IMR-90 (cell line): ENCODE measurements at regions not wholly inside any gene's neighbourhood (a gene's known extent, or its start where the extent isn't known, plus 50 kb on each side); places are given as distances from the start of the nearest gene placed in this dataset.

Experiments used
- ATAC-seq: fragments of 200-7000 bp; cut with Tn5 transposase; 2 replicates; pipeline ENCODE4 v1.9.1; 2020; ENCODE audit warnings: low read depth, mild to moderate bottlenecking, moderate library complexity
- BruUV-seq: library from RNA; stranded (reverse); fragments of 400-500 nt; replicated peaks from 2 replicates; lab custom pipeline; 2021; lab: Mats Ljungman, UMichigan
- CTCF ChIA-PET: fragments of 300-600 bp; formaldehyde crosslinking; extraction: SDS; loops from one replicate; lab custom pipeline; 2021; ENCODE audit warnings: antibody characterized with exemption; lab: Yijun Ruan, JAX
- POLR2A ChIA-PET: fragments of 300-600 bp; sonication (Branson Sonifier 250); formaldehyde crosslinking; loops from one replicate; lab custom pipeline; 2022; ENCODE audit warnings: antibody characterized with exemption; ENCODE audit not compliant: unreplicated experiment; lab: Charles Lee
- DNase-seq: peaks from one replicate; pipeline ENCODE4 v3.0.0; 2013
- H2AFZ ChIP-seq: replicated peaks from 2 replicates; pipeline ENCODE3; 2013; ENCODE audit warnings: low read length, mild to moderate bottlenecking; ENCODE audit not compliant: poor library complexity
- H2AK5ac ChIP-seq: 2 replicates; pipeline ENCODE4 v1.6.1; 2013; ENCODE audit warnings: low read depth, low read length, inconsistent platforms
- H2AK9ac ChIP-seq: replicated peaks from 2 replicates; pipeline ENCODE3; 2013; ENCODE audit warnings: mild to moderate bottlenecking, low read depth, low read length, moderate library complexity; ENCODE audit not compliant: poor library complexity
- H2BK120ac ChIP-seq: 2 replicates; pipeline ENCODE4 v1.6.1; 2013; ENCODE audit warnings: low read depth, low read length, inconsistent platforms
- H2BK15ac ChIP-seq: 3 replicates; pipeline ENCODE4 v1.6.1; 2013; ENCODE audit warnings: low read depth, low read length, inconsistent platforms
- H2BK20ac ChIP-seq: 2 replicates; pipeline ENCODE4 v1.6.1; 2013; ENCODE audit warnings: low read depth, mild to moderate bottlenecking, inconsistent platforms, low read length, moderate library complexity
- H2BK5ac ChIP-seq: 2 replicates; pipeline ENCODE4 v1.6.1; 2013; ENCODE audit warnings: mild to moderate bottlenecking, low read depth, low read length, inconsistent platforms; ENCODE audit not compliant: poor library complexity, severe bottlenecking
- H3K14ac ChIP-seq: replicated peaks from 2 replicates; pipeline ENCODE4 v1.6.1; 2013; ENCODE audit warnings: low read depth, low read length, inconsistent platforms
- H3K18ac ChIP-seq: 2 replicates; pipeline ENCODE4 v1.6.1; 2013; ENCODE audit warnings: low read depth, low read length, control low read depth
- H3K23ac ChIP-seq: 2 replicates; pipeline ENCODE4 v1.6.1; 2013; ENCODE audit warnings: low read depth, low read length, inconsistent platforms
- H3K27ac ChIP-seq: 2 replicates; pipeline ENCODE4 v1.5.1; 2013; ENCODE audit warnings: mild to moderate bottlenecking, control low read depth, low read length; ENCODE audit not compliant: insufficient read depth
- H3K27me3 ChIP-seq: 2 replicates; pipeline ENCODE4 v1.6.1; 2013; ENCODE audit warnings: low read length; ENCODE audit not compliant: control insufficient read depth, insufficient read depth
- H3K36me3 ChIP-seq: 2 replicates; pipeline ENCODE4 v1.6.1; 2013; ENCODE audit warnings: low read length, mixed read lengths; ENCODE audit not compliant: control insufficient read depth, insufficient read depth
- H3K4ac ChIP-seq: 2 replicates; pipeline ENCODE4 v1.6.1; 2013; ENCODE audit warnings: low read depth, low read length, inconsistent platforms
- H3K4me1 ChIP-seq: 2 replicates; pipeline ENCODE4 v1.6.1; 2013; ENCODE audit warnings: low read length, mixed read lengths; ENCODE audit not compliant: control insufficient read depth, insufficient read depth
- H3K4me2 ChIP-seq: 2 replicates; pipeline ENCODE4 v1.6.1; 2013; ENCODE audit warnings: low read depth, mild to moderate bottlenecking, control low read depth, low read length, moderate library complexity
- H3K4me3 ChIP-seq: 2 replicates; pipeline ENCODE4 v1.5.1; 2013; ENCODE audit warnings: low read depth, mild to moderate bottlenecking, control low read depth, low read length, moderate library complexity; ENCODE audit not compliant: insufficient read depth
- H3K56ac ChIP-seq: 2 replicates; pipeline ENCODE4 v1.6.1; 2013; ENCODE audit warnings: low read length, inconsistent platforms; ENCODE audit not compliant: insufficient read depth; ENCODE audit errors: extremely low read depth
- H3K79me1 ChIP-seq, 2 experiments: 2 replicates each; pipeline ENCODE4 v1.6.1; 2013; ENCODE audit warnings: low read length in 2 of 2, inconsistent platforms in 1 of 2, low read depth in 1 of 2
- H3K9ac ChIP-seq: 2 replicates; pipeline ENCODE4 v1.6.1; 2013; ENCODE audit warnings: low read depth, low read length, control low read depth
- H3K9me1 ChIP-seq: 2 replicates; pipeline ENCODE4 v1.6.1; 2013; ENCODE audit warnings: low read length, inconsistent platforms; ENCODE audit not compliant: insufficient read depth
- H3K9me3 ChIP-seq: 2 replicates; pipeline ENCODE4 v1.6.1; 2013; ENCODE audit warnings: low read length; ENCODE audit not compliant: control insufficient read depth, insufficient read depth
- H4K20me1 ChIP-seq: 2 replicates; pipeline ENCODE4 v1.6.1; 2013; ENCODE audit warnings: low read length, inconsistent platforms; ENCODE audit not compliant: insufficient read depth
- H4K5ac ChIP-seq: 2 replicates; pipeline ENCODE4 v1.6.1; 2013; ENCODE audit warnings: mild to moderate bottlenecking, low read depth, low read length, control low read depth
- H4K8ac ChIP-seq, 2 experiments: 2 replicates each; pipeline ENCODE4 v1.6.1; 2013; ENCODE audit warnings: low read depth in 2 of 2, low read length in 2 of 2, control low read depth in 1 of 2, inconsistent platforms in 1 of 2
- H4K91ac ChIP-seq: 2 replicates; pipeline ENCODE4 v1.6.1; 2013; ENCODE audit warnings: low read depth, low read length, inconsistent platforms; ENCODE audit not compliant: insufficient read depth
- MAZ ChIP-seq: IDR thresholded peaks from 2 replicates; pipeline ENCODE4 v1.6.1; 2012; ENCODE audit warnings: low read depth, mild to moderate bottlenecking, low read length, improper control_type of control experiment, moderate library complexity, borderline replicate concordance
- WGBS, 2 experiments: methylation state at CpG; one replicate each; pipeline versions ENCODE4 v1.1.5 to v1.1.7; 2013; ENCODE audit warnings: missing lambda C conversion rate in 2 of 2; ENCODE audit not compliant: insufficient read length in 1 of 2; ENCODE audit errors: extremely low coverage in 2 of 2; 5-methylcytosine and 5-hydroxymethylcytosine counted together
- dilution Hi-C: fragments of 300-500 bp; cut with HindIII; formaldehyde crosslinking; loops from one replicate; pipeline ENCODE4 v1.14.3; 2018; ENCODE audit warnings: low sequenced_read_pairs; ENCODE audit not compliant: unreplicated experiment
- in situ Hi-C: fragments of 300-500 bp; cut with MboI; formaldehyde crosslinking; loops from 3 replicates; pipeline ENCODE4 v1.14.3; 2019; ENCODE audit warnings: low sequenced_read_pairs, inconsistent platforms, mixed read lengths
- intact Hi-C: fragments of 100-400 bp; cut with micrococcal nuclease; formaldehyde crosslinking; loops from 2 replicates; pipeline ENCODE4 v1.10.0; 2022

DNA sequence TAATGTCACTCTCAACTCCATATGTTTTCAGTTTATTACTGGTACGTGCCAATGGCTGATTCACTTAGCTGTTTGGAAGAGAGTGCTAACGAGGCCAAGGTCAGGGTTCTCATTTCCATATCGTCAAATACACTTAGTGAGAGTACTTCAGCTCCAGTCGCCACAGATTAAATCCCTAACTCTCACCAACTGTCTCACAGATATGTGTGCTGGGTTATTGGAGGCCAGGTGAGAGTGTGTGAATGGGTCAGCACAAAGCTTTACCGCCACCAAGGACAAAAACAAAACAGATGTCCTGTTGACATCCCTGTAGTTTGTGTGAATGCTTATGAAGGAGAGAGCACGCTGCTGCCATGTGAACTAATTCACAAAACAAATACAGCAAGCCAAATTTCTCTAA lies 133.5 kb upstream of the TBL1XR1 start:
- Histone ChIP-seq H3K9me1 (no peaks in the 10 kb centered on the region; the same call in 1 of the 2 replicates), H3K27ac (no peak overlapping the region), H3K27me3 (no peaks in the 10 kb centered on the region), H2BK20ac (no peak overlapping the region), H3K14ac (no peak overlapping the region), H4K5ac (no peak overlapping the region), H3K4me1 (peaks cover 2% of the 10 kb centered on the region; the same call in 1 of the 2 replicates), H3K36me3 (no peaks in the 10 kb centered on the region), H3K18ac (no peak overlapping the region), H2AFZ (no peak overlapping the region), H3K9me3 (no peaks in the 10 kb centered on the region), H2AK5ac (no peak overlapping the region), H2AK9ac (no peak overlapping the region), H2BK15ac (no peak overlapping the region), H3K4me2 (no peak overlapping the region), H2BK120ac (no peak overlapping the region), H2BK5ac (no peak overlapping the region), H3K56ac (no peak overlapping the region), H3K79me1 (no peaks in the 10 kb centered on the region), H4K8ac (no peak overlapping the region), H4K20me1 (no peaks in the 10 kb centered on the region), H3K4me3 (no peak overlapping the region), H3K4ac (no peak overlapping the region), H4K91ac (no peak overlapping the region), H3K23ac (no peak overlapping the region), H3K9ac (no peak overlapping the region)
- DNase-seq (no peak), ATAC-seq (no peak)
- BruUV-seq, result no TSS peak
- POLR2A ChIA-PET, result no interaction called here
- intact Hi-C loops (no loop called here), in situ Hi-C loops (no loop called here), dilution Hi-C loops (no loop called here)
- WGBS, 2 experiments, result no CpG with 5 or more reads among the region's 6 CpGs
- CTCF ChIA-PET, result no interaction called here
- no peak for TF ChIP-seq MAZ
